ENCODE measurements at regions not wholly inside any gene's neighbourhood (a gene's known extent, or its start where the extent isn't known, plus 50 kb on each side); places are given as distances from the start of the nearest gene placed in this dataset.

- Histone ChIP-seq H3K36me3 (no peaks in the 10 kb centered on the region), H3K27me3 (no peaks in the 10 kb centered on the region), H3K27ac (no peak overlapping the region), H3K4me1 (no peaks in the 10 kb centered on the region), H3K4me3 (no peak overlapping the region), H3K9me3 (no peaks in the 10 kb centered on the region)
- TF ChIP-seq CTCF (IDR thresholded peaks at IDR 0.05) = no peak
- intact Hi-C loops (cut with DNase I) = no loop called here
- no peak for DNase-seq (ENCODE audit: low spot score in 2 of 2)
These were observed 78.4 kb downstream of the CCNG2 start for GRCh38 chr4:77235289-77235854.

- Histone ChIP-seq H3K27me3 (no peaks in the 10 kb centered on the region), H3K36me3 (no peaks in the 10 kb centered on the region), H3K4me1 (no peaks in the 10 kb centered on the region), H3K4me3 (no peak overlapping the region), H3K9me3 (no peaks in the 10 kb centered on the region), H3K27ac (no peak overlapping the region)
- DNase-seq (ENCODE audit: low spot score in 2 of 2) = no peak
- no peak for TF ChIP-seq CTCF (IDR thresholded peaks at IDR 0.05)
- intact Hi-C loops (cut with DNase I) = no loop called here
These were observed 79.8 kb downstream of the CCNG2 start for GRCh38 chr4:77236806-77237205.

GRCh38 chr4:77240469-77241066 is 83.6 kb downstream of the CCNG2 start:
- Histone ChIP-seq H3K27me3 (no peaks in the 10 kb centered on the region), H3K4me1 (no peaks in the 10 kb centered on the region), H3K4me3 (no peak overlapping the region), H3K9me3 (no peaks in the 10 kb centered on the region), H3K27ac (no peak overlapping the region), H3K36me3 (no peaks in the 10 kb centered on the region)
- intact Hi-C loops (cut with DNase I) = loop anchor here (2.0 to 5.0 kb wide), 2 partner anchors 118 to 192 kb away; no protein-coding TSS in a partner anchor
- DNase-seq (ENCODE audit: low spot score in 2 of 2) = peak in 1 of 2 donors; percentile 69
- TF ChIP-seq CTCF (IDR thresholded peaks at IDR 0.05) = peak in 2 of 3 experiments; percentile 41 to 49

GRCh38 chr4:77248805-77249204 is 91.8 kb downstream of the CCNG2 start:
- H3K9me3 ChIP-seq = no peaks in the 10 kb centered on the region
- no peaks in the 10 kb centered on the region for H3K4me1 ChIP-seq
- intact Hi-C loops (cut with DNase I) = no loop called here
- H3K36me3 ChIP-seq = no peaks in the 10 kb centered on the region
- no peaks in the 10 kb centered on the region for H3K27me3 ChIP-seq
- no peak overlapping the region for H3K27ac ChIP-seq
- DNase-seq (ENCODE audit: low spot score in 2 of 2) = no peak
- no peak for TF ChIP-seq CTCF (IDR thresholded peaks at IDR 0.05)
- H3K4me3 ChIP-seq = no peak overlapping the region

GRCh38 chr4:77251751-77252150 is 94.7 kb downstream of the CCNG2 start:
- intact Hi-C loops (cut with DNase I) = no loop called here
- no peaks in the 10 kb centered on the region for H3K27me3 ChIP-seq

More at GRCh38 chr4:77251751-77252150, 94.7 kb downstream of the CCNG2 start:
- Histone ChIP-seq H3K27ac (no peak overlapping the region), H3K9me3 (no peaks in the 10 kb centered on the region), H3K4me1 (no peaks in the 10 kb centered on the region), H3K36me3 (no peaks in the 10 kb centered on the region), H3K4me3 (no peak overlapping the region)
- TF ChIP-seq CTCF (IDR thresholded peaks at IDR 0.05) = no peak
- DNase-seq (ENCODE audit: low spot score in 2 of 2) = no peak
